DMS153 treated with DMSO at 0.1 percent for 48 hours (cell line): ENCODE measurements at regions not wholly inside any gene's neighbourhood (a gene's known extent, or its start where the extent isn't known, plus 50 kb on each side); places are given as distances from the start of the nearest gene placed in this dataset.
"Not testable (repeated sequence)": the region's sequence is repeated elsewhere in the genome, so short reads cannot be mapped to it uniquely, and the experiment has no call there.

ENCODE experiments used
- DNase-seq: peaks from one replicate; lab custom pipeline; 2025; ENCODE audit not compliant: unreplicated experiment; lab: John Stamatoyannopoulos, UW

DNA sequence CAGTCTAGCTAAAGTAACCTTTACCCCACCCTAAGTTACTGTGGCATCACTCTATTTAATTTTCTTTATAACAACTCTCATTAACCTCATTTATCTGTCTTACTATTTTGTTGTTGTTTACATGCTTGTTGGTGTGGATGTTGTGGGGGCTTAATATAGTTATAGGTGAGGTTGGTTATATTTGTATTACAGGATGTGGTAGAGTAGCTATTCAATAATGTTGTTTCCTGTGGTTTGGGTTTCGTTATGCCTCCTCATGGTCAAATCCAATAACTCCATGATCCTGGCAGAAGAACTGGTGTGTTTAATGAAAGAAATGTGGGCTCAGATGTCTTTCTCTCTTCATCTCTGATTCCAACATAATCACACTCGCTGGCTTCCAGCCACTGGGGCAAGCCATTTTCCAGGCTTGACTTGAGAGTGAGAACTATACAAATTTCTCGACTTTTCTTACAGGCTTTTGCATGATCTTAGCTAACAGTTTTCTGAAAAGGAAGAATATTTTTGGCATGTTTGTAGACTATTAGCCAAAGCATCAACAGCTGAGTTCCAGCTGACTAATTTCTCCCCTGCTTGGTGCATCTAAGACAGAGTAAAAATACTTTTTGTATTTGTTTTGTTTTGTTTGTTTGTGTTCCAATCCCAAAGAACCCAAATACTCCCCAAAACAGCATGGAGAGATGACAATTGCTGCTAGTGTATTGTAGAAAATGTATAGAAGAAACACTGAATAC is 303.7 kb upstream of the PAPPA start:
- no peak for DNase-seq

DNA sequence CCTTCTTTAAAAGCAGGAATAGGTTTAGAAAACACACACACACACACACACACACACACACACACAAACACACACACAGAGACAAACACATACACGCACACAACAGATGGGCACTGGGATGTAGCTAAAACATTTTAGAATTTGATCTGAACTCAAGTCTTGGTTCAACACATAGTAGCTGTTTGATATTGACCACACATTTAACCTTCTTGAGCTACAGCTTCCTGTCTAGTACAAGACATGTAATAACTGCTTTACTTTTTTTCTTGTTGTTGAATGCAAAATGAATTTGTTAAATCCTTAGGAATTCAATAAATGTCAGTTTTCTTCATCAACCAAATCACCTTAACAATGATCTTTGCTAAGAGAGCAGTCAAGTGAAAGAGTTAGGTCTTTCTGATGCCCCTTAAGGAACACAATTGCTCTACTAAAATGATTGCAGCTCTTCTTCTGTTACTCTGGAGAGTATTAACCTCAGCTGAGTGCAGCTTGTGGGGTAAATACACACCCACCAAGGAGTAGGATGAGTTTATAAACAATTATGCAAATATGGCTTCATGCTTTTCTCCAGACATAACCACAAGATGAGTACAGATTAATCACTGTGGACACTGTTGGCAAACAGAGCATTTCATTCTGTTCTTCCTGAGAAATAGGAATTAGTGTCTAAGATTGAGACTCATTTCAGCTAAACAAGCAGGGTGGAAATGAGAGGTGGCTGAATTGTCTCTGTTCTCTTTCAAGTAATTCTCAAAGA is 302.9 kb upstream of the PAPPA start:
- DNase-seq = no peak

DNA sequence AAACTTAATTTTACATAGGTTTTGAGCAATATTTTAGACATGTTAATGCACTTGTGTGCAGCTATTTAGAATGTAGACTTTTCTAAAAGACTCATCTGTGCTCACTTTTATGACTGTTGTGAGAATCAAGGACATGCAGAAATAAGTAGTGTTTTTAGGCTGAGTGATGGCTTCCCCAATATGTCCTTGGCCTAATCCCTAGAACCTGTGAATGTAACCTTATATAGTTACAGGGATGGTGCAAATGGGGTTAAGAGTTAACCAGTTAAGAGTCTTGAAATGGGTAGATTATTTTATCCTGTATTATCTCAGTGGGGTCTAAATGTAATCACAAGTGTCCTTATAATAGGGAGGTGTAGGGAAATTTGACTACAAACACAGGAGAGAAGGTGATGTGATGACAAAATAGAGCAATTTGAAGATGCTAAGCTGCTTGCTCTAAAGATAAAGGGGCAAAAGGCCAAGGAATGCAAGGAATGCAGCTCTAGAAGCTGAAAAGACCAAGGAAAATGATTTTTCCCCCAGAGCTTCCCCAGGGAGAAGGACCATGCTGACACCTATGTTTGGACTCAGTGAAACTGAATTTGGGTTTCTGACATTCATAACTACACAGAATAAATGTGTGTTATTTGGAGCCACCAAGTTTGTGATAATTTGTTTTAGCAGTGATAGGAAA is 298.0 kb upstream of the PAPPA start:
- no peak for DNase-seq

DNA sequence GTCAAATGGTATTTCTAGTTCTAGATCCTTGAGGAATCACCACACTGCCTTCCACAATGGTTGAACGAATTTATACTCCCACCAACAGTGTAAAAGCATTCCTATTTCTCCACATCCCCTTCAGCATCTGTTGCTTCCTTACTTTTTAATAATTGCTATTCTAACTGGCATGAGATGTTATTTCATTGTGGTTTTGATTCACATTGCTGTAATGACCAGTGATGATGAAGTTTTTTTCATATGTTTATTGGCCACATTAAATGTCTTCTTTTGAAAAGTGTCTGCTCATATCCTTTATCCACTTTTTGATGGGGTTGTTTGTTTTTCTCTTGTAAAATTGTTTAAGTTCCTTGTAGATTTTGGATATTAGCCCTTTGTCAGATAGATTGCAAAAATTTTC is 295.2 kb upstream of the PAPPA start:
- DNase-seq = not testable (repeated sequence)

DNA sequence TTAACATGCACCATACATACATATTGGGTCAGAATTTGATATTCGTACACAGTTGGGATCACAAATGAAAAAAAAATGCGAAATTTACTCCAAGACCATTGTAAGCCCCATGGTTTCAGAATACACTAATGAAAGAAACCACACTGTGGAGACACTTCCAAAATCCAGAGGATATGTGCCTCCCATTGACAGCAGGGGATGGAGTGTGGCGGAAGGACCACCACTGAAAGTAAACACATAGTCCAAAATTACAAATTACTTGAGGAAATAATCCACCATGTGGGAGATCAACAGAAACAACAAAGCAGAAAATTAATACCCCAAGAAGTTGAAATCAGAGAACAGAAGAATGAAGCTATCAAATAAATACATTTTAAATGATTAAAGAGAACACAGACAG is 291.6 kb upstream of the PAPPA start:
- DNase-seq = no peak

DNA sequence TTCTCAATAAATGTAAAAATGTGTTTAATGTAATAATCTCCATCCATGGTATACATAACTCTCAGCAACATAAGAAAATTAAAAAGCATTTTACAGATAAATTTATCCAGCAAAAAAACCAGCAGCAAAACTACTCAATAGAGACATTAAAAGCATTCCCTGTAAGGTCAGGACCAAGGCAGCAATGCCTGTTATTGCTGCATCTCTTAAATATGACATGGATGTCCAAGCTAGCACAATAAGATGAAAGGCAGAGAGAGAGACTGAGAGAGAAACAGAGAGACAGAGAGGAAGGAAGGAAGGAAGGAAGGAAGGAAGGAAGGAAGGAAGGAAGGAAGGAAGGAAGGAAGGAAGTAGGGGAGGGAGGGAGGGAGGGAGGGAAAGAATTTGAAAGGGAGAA is 289.0 kb upstream of the PAPPA start:
- no peak for DNase-seq

DNA sequence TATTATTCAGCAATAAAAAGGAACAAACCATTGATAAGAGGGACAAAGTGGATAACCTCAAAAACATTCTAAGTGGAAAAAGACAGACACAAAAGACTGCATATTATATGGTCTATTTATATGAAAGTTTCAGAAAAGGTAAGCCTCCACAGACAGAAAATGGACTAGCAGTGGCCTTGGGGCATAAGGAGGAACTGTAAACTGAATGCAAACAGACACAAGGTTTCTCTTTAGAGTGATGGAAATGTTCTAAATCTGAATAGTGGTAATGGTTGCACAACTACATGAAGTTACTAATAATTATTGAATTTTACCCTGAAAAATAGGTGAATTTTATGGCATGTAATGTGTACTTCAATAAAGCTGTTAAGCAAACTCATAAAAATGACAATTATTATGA is 286.3 kb upstream of the PAPPA start:
- DNase-seq = no peak

DNA sequence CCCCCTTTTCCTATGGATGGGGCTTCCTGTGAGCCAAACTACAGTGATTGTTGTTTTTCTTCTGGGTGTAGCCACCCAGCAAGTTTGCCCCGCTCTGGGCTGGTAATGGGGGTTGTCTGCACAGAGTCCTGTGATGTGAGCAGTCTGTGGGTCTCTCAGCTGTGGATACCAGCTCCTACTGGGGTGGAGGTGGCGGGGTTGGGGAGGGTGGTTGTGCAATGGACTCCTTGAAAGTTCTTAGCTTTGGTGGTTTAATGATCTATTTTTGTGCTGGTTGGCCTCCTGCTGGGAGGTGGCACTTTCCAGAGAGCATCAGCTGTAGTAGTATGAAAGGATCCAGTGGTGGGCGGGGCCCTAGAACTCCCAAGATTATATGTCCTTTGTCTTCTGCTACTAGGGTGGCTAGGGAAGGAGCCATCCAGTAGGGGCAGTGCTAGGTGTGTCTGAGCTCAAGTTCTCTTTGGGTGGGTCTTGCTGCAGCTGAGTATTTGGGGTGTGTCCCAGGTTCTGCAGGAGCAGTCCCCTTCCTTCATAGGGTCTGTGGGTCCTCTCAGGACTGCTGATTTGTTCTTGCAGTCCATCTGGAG is 275.6 kb upstream of the PAPPA start:
- DNase-seq = no peak

DNA sequence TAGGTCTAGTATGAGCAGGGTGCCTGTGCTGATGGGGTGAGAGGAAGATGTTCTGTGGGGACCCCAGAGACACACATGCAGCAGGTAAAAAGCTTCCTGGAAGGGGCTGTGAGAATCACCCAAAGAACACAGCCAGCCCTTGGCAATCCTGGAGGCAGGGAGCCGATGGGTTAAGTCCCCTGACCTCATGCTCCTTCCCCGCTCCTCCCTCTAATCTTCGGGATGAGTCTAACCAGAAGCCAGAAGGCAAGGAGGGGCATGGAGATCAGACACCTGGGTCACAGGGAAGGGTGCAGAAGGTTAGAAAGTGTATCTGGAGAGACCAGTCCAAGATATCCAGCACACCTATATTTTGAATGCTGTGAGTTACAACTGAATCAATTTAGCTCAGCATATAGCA is 274.1 kb upstream of the PAPPA start:
- no peak for DNase-seq

DNA sequence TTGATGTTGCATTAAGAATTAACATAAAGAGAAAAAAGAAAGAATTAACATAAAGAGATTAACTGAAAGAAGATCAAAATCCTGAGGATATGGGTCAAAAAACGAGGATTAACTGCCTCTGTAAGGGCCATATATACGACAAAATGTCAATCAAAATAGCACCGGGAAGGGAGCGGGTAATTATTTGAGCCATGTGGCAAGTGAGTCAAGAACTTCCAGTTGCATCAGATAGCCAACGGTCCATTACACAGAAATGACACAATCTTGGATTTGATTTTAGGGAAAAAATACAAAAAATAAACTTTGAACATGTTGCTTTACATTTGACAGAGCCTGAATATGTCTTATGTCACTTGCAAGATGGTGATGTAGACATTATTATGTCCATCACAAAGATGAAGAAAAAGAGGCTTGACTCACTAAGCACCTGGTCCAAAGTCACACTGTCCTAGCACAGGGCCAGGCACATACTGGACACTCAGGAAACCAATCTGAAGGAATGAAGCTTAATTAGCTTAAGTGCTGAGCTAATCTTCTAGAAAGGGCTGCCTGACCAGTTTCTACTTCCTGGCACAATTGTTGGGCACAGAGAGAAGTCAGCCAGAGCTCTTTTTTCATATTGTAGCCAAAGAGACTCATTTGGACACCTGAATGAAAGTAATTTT is 273.2 kb upstream of the PAPPA start:
- no peak for DNase-seq

DNA sequence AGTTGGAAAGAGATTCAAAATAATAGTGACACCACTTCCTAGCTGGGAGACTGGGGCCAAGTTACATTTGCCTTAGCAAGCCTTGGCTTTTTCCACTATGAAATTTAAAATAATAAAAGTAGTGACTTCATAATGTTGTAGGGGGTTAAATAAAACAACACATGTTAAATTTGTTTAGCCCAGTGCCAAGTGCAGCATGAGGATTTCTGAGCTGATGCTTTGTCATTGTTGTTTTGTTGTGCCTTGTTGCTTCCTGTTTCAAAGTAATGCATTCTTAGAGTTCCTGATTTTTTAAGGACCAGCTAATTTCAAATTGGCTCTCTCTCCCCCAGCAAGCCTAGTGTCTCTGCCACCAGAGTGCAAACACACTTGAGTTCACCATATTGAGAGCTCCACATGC is 270.7 kb upstream of the PAPPA start:
- no peak for DNase-seq

DNA sequence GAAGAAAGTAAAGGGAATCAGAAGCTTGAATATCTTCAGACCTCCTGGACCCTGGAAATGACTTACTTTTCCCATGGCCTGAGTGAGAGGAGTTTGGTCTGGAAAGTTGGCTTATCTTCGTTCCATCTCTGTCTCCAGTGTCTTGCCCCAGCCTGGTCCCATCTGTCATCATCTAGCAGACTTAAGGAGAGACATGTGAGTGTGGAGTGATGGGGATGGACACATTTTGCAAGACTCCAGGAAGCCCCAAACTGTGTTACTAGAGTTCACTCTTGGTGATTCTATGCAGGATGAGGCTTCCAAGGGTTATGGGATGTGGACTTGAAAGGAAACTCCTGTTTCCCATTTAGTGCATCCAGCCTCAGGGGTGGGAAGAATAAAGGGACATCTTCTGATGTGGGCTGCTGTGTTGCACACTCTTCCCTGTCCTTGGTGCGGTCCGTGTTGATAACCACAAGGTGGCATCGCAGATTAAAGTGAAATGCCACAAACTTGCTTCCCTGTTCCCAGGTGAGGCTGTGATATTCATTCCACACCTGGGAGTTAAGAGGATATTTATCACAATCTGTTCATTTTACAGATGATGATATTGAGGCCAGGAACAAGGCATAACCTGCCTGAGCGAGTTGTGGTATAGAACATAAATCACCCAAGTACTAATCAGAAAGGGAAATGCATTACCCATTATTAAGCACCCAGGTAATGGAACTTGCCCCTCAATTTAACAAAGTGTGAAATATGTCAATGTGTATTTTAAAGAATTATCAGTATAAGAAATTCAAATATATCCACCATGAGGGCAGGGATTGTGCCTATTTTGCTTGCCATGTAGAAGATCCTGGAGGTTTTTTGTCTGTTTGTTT is 269.9 kb upstream of the PAPPA start:
- peak; percentile 46 for DNase-seq

DNA sequence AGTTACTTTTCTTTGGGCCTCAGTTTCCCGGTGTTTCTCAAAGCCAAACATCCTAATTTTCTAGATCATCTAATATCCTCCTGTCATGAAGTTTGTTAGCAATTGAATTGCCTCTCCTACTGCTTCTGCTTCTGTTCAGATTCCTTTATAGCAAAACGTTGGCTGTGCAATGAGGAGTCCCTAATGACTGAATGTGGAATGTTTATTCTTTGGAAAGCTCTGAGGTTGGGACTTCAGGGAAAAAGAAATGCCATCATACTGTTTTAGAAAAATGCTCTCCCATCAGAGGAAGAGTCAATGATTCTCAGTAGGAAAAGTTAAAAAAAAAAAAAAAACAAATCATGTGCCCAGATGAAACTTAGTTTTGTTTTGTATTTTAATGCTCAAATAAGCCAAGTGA is 268.7 kb upstream of the PAPPA start:
- no peak for DNase-seq

DNA sequence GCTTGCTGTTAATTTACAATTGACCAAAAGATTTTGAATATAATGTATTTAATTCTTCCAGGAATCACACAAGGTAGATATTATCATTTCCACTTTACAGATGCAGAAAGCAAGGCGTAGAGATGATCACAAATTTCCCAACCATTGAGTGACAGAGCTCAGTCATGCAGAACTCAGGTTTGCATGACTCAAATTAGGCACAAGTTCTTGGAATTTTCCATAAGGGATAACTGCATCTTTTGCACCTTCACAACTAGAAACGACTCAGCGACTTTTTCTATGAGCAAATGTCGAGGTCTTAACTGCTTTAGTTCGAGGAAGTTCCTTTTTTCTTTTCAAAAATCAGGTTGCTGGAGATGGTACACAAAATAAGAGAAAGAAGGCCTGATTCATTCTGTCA is 265.5 kb upstream of the PAPPA start:
- DNase-seq = no peak

DNA sequence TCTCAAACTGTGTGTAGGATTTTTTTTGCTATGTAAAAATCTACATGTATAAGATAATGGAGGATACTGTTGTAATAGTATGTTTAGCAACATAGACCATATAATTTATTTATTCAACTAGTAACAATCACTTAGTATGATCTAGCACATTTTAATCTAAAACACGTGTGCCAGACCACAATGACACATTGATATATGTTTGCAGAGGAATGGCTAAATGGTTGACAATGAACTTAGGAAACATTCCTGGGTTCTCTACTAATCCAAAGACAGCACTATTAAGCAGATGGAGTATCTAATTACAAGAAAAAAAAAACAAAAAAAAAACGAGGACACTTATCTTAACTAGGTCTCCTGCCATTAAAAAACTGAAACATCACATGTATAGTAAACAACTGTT is 261.7 kb upstream of the PAPPA start:
- no peak for DNase-seq

DNA sequence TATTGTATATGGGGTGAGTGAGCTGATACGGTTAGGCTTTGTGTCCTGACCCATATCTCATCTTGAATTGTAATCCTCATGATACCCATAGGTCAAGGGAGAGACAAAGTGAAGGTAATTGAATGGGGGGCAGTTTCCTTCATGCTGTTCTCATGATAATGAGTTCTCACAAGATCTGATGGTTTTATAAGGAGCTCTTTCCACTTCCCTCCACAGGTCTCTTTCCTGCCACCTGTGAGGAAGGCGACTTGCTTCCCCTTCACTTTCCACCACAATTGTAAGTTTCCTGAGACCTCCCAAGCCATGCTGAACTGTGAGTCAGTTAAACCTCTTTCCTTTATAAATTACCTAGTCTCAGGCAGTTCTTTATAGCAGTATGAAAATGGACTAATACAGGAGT is 255.1 kb upstream of the PAPPA start:
- DNase-seq = not testable (repeated sequence)

DNA sequence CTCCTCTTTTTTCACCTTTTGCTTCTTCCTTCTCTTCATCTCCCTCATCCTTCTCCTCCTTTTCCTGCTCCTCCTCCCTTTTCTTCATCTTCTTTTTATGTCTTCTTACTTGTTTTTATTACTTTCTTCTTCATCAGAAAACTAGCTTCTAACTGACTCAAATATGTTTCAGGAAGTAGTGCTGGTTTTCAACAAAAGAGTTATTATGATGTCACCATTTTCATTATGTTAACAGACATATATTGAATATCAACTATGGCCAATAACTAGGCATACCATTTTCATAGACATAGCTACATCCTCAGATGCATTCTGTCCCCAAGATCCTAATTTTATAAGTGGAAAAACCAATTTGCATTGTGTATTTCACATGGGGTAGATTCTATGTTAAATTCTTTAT is 252.9 kb upstream of the PAPPA start:
- no peak for DNase-seq

DNA sequence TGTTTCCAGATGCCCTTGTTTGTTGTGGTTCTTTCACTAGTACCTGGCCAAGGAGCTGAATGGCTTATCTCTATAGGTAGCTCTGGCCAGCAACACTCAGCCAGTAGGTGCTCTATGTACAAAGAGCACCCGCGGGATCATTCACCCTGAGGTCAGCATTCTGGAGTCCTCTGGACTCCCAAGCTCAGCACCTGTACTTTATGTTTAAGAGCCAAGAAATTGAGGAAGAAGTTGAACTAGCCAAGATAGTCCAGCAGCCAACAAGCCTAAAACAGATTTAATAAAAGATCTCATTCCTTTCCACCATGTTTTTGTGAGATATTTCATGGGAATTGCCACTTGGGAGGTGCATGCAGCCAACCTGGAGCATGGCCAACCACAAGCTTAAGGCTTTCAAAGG is 242.6 kb upstream of the PAPPA start:
- DNase-seq = no peak

DNA sequence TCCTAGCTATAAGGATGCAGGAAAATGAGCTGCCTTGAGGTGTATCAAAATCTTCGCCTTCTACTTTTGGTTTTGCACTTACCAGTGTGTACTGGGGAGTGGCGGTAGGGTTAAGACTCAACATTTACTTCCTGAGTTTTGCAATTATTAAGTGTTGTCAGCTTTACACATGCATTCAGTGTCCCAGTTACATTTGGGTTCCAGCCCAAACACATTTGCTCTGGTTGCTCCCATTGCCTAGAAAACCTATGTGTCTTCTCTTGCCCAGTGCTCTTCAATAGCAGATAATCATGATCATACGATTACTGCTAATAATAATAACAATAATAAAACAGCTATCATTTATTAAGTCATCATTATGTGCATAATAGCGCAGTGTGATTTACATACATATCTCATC is 241.5 kb upstream of the PAPPA start:
- DNase-seq = no peak

DNA sequence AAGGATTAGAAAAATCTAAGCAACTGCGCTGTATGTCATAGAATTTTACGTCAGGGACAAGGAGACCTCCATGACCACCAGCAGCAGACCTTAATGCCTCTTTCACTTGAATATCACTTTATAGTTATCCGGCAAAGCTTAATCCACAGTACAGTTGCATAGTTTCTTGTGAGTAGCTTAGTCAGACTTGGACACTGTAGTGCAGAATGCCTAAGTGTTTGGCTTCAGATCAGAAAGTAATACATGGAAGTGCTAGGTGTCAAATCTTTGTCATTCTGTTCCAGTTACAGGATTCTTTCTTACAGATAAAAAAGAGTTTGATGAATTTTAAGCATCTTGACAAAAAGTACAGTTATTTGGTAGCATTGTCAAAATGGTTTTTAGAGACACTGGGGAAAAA is 239.9 kb upstream of the PAPPA start:
- DNase-seq = no peak
